ENCODE measurements at regions not wholly inside any gene's neighbourhood (a gene's known extent, or its start where the extent isn't known, plus 50 kb on each side); places are given as distances from the start of the nearest gene placed in this dataset.

DNA sequence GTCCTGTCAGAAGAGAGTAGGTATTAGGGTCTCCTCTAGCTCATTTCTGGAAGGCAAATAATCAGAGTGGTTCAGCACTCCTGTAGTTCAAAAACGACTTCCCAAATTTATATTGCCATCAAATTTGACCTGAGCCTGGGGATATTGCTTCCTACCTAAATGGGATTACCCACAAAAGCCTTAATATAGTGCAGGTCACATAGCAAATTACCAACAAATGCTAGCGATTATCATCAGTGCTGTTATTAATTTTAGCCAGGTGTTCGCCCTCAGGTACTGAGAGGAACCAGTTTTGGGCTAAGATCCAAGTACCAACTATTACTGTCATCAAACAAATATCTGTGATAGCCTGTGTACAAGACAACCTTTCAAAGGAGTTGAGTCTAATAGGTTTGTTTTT lies 661.8 kb upstream of the PTBP2 start:
- no peaks in the 10 kb centered on the region for H3K9me3 ChIP-seq

DNA sequence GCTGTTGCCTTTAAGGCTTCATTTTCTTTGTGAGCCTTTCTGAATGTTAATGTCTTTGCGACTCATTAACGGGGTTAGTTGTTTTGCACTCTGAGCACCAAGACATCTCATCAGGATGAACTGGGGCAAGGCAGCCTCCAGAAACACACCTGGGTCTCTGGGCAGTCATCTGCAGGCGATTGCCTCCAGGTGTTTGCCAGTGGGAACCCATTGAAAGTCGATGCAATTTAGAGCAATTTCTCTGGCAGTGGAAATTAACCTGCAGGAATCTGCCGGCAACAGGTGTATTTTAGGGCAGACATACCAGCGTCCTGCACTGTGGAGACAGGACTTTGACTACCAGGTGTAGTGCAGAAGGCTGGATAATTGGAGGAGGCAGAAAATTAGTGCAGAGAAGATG lies 661.0 kb upstream of the PTBP2 start:
- TF ChIP-seq, protein P1, sequence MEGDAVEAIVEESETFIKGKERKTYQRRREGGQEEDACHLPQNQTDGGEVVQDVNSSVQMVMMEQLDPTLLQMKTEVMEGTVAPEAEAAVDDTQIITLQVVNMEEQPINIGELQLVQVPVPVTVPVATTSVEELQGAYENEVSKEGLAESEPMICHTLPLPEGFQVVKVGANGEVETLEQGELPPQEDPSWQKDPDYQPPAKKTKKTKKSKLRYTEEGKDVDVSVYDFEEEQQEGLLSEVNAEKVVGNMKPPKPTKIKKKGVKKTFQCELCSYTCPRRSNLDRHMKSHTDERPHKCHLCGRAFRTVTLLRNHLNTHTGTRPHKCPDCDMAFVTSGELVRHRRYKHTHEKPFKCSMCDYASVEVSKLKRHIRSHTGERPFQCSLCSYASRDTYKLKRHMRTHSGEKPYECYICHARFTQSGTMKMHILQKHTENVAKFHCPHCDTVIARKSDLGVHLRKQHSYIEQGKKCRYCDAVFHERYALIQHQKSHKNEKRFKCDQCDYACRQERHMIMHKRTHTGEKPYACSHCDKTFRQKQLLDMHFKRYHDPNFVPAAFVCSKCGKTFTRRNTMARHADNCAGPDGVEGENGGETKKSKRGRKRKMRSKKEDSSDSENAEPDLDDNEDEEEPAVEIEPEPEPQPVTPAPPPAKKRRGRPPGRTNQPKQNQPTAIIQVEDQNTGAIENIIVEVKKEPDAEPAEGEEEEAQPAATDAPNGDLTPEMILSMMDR (IDR thresholded peaks at IDR 0.05): no peak
- TF ChIP-seq POLR2AphosphoS5 (IDR thresholded peaks at IDR 0.05) (no peak), EP300 (IDR thresholded peaks at IDR 0.05) (no peak)
- H3K9me3 ChIP-seq: no peaks in the 10 kb centered on the region
- H3K36me3 ChIP-seq: no peaks in the 10 kb centered on the region
- 67 to 73% methylated on average over 6 of the region's 6 CpGs for WGBS, 2 donors
- no peak overlapping the region for H3K27ac ChIP-seq
- H3K4me1 ChIP-seq: no peaks in the 10 kb centered on the region
- DNase-seq (no peak), ATAC-seq (ENCODE audit: low FRiP score in 2 of 2) (no peak)
- H3K4me3 ChIP-seq: no peak overlapping the region
- H3K27me3 ChIP-seq: no peaks in the 10 kb centered on the region

More for the DNA sequence above, 661.8 kb upstream of the PTBP2 start:
- 74 to 83% methylated on average over 3 of the region's 3 CpGs for WGBS, 2 donors
- no peak for TF ChIP-seq EP300 (IDR thresholded peaks at IDR 0.05)
- ATAC-seq (ENCODE audit: low FRiP score in 2 of 2) (no peak), DNase-seq (no peak)
- no peaks in the 10 kb centered on the region for H3K36me3 ChIP-seq
- no peaks in the 10 kb centered on the region for H3K4me1 ChIP-seq
- H3K4me3 ChIP-seq: no peak overlapping the region
- no peaks in the 10 kb centered on the region for H3K27me3 ChIP-seq
- no peak overlapping the region for H3K27ac ChIP-seq

DNA sequence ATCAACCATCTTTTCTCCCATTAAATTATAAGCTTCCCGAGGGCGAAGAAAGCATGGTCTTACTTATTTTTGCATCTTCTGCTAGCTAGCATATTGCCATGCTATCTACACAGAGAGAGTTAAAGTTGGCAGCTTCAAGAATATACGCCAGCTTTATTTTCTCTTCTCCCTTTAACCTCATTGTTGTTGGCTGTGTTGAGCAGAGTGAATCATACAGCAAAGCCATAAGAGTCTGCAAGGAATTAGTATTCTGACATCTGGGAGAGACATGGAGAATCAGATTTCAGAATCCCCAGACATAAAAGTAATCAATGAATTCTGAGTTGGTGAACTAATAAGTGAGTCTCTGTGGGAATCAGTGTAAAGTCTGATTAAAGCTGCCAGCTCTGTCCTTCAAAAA lies 649.6 kb upstream of the PTBP2 start:
- H3K4me3 ChIP-seq: no peak overlapping the region
- H3K4me1 ChIP-seq: no peaks in the 10 kb centered on the region
- TF ChIP-seq EP300 (IDR thresholded peaks at IDR 0.05) (no peak), POLR2AphosphoS5 (IDR thresholded peaks at IDR 0.05) (no peak), POLR2A (IDR thresholded peaks at IDR 0.05) (no peak)
- TF ChIP-seq, protein P1 (IDR thresholded peaks at IDR 0.05): no peak
- no peak overlapping the region for H3K27ac ChIP-seq
- H3K9me3 ChIP-seq: no peaks in the 10 kb centered on the region
- 94 to 96% methylated on average over 3 of the region's 3 CpGs for WGBS, 2 donors
- no peak for ATAC-seq (ENCODE audit: low FRiP score in 2 of 2)
- H3K36me3 ChIP-seq: no peaks in the 10 kb centered on the region
- no peak for DNase-seq
- H3K27me3 ChIP-seq: no peaks in the 10 kb centered on the region

DNA sequence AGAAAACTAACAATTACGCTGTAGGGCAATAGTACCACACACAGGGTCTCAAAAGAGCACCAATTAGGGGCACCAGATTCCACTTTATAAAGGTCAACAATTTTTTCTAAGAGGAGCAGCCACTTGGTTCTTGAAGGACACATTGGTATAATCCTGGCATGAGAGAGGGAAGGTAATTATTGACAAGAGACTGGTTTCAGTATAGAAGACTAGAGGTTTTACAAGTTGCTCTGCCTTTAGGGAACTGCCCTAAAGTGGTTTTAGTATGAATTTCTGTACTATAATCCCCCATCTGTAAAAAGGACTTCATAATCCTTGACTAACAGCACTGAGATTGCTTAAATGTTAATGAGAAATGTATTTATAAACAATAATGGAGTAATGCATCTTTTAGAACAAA lies 648.5 kb upstream of the PTBP2 start:
- no peaks in the 10 kb centered on the region for H3K4me1 ChIP-seq
- ATAC-seq (ENCODE audit: low FRiP score in 2 of 2): no peak
- H3K27me3 ChIP-seq: no peaks in the 10 kb centered on the region
- H3K27ac ChIP-seq: no peak overlapping the region
- DNase-seq: no peak
- WGBS, 2 donors: 63 to 86% methylated on average over 1 of the region's 1 CpG
- H3K9me3 ChIP-seq: no peaks in the 10 kb centered on the region
- TF ChIP-seq POLR2AphosphoS5 (IDR thresholded peaks at IDR 0.05) (no peak), EP300 (IDR thresholded peaks at IDR 0.05) (no peak), POLR2A (IDR thresholded peaks at IDR 0.05) (no peak)
- TF ChIP-seq, protein P1 (IDR thresholded peaks at IDR 0.05): no peak
- H3K36me3 ChIP-seq: no peaks in the 10 kb centered on the region
- no peak overlapping the region for H3K4me3 ChIP-seq

DNA sequence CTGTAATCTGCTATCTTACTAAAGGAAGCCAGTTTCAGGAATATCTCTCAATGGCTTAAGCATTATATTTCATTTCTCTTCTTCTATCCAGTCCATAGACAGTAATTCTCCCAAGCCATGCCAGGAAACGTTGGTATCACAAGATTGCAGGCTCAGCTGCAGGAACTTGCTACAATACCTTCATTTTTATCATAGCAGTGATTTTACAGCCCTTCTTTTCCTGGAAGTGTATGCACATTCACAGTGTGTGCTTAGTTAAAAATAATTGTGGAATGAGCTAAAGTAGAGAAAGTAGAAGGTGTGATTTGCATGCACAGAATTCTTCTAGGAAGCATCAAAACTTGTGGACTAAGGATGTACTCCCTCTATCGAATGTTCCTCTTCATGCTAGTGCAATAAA lies 647.2 kb upstream of the PTBP2 start:
- no peak overlapping the region for H3K27ac ChIP-seq
- ATAC-seq (ENCODE audit: low FRiP score in 2 of 2): no peak
- DNase-seq: no peak
- TF ChIP-seq POLR2A (IDR thresholded peaks at IDR 0.05) (no peak), POLR2AphosphoS5 (IDR thresholded peaks at IDR 0.05) (no peak), EP300 (IDR thresholded peaks at IDR 0.05) (no peak)
- TF ChIP-seq, protein P1 (IDR thresholded peaks at IDR 0.05): no peak
- no peaks in the 10 kb centered on the region for H3K36me3 ChIP-seq
- H3K27me3 ChIP-seq: no peaks in the 10 kb centered on the region
- no peak overlapping the region for H3K4me3 ChIP-seq
- 49 to 54% methylated on average over 2 of the region's 2 CpGs for WGBS, 2 donors
- H3K4me1 ChIP-seq: no peaks in the 10 kb centered on the region
- H3K9me3 ChIP-seq: no peaks in the 10 kb centered on the region

Measured in upper lobe of left lung (tissue), 6 donors.